ENCODE measurements at regions not wholly inside any gene's neighbourhood (a gene's known extent, or its start where the extent isn't known, plus 50 kb on each side); places are given as distances from the start of the nearest gene placed in this dataset.

DNA sequence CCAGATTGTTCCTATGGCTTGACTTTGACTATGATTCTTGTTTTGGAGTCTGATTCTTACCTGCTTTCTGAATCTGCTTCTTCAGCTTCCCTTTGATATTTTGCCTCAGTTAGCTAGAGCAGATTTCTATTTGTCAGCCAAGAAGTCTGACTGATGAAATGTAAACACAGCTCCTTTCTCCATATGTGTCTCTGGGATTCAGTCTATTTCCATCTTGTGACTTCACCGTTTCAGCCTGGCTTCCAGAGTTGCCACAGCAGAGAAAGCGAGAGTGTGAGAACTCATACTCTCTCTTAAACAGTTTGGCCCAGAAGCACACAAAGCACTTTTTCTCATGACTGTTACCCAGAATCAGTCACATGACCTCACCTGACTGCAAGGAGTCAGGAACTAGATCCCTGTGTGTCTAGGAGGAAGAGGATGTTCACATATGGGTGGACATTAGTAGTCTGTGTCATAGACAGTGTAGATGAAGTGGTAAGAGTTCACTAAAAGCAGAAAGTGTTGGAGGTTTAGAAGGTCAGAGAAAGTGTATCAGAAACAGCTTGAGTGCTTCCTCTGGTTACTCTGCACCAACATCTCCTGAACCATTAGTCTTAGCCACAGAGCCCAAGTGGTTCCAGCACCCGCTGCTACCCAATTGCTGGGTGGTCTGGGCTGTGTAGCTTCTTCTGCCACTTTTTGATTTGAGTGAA, 103.4 kb upstream of the CDK6 start:
- Histone ChIP-seq H3K9ac (ENCODE audit: low read length) (no peak overlapping the region), H3K9me3 (ENCODE audit: low read length) (no peaks in the 10 kb centered on the region), H3K4me3 (ENCODE audit: low read length) (no peak overlapping the region), H2AFZ (ENCODE audit: low read depth, low read length) (no peak overlapping the region), H3K27me3 (ENCODE audit: insufficient read depth, low read depth, low read length) (no peaks in the 10 kb centered on the region), H3F3A (ENCODE audit: insufficient read depth, low read length, poor library complexity, severe bottlenecking) (no peaks in the 10 kb centered on the region), H3K9me2 (ENCODE audit: insufficient read depth, low read length) (no peaks in the 10 kb centered on the region), H3K27ac (ENCODE audit: low read length) (no peak overlapping the region), H3K4me2 (ENCODE audit: low read length) (no peak overlapping the region), H3K36me3 (ENCODE audit: insufficient read depth, low read length) (no peaks in the 10 kb centered on the region), H4K20me1 (ENCODE audit: insufficient read depth) (no peaks in the 10 kb centered on the region), H3K79me2 (replicated peaks; ENCODE audit: insufficient read depth, low read length) (no peaks in the 10 kb centered on the region)
- TF ChIP-seq TAF1 (IDR thresholded peaks at IDR 0.05; ENCODE audit: low read depth) (no peak), EZH2 (IDR thresholded peaks at IDR 0.05; ENCODE audit: borderline replicate concordance, insufficient read depth, low read length, poor library complexity, severe bottlenecking) (no peak), RAD21 (conservative IDR thresholded peaks at IDR 0.05) (no peak), EP300 (conservative IDR thresholded peaks at IDR 0.05; ENCODE audit: poor library complexity, severe bottlenecking) (no peak), MXI1 (conservative IDR thresholded peaks at IDR 0.05; ENCODE audit: poor library complexity, severe bottlenecking) (no peak), POLR2AphosphoS5 (IDR thresholded peaks at IDR 0.05) (no peak)
- TF ChIP-seq, protein P1, sequence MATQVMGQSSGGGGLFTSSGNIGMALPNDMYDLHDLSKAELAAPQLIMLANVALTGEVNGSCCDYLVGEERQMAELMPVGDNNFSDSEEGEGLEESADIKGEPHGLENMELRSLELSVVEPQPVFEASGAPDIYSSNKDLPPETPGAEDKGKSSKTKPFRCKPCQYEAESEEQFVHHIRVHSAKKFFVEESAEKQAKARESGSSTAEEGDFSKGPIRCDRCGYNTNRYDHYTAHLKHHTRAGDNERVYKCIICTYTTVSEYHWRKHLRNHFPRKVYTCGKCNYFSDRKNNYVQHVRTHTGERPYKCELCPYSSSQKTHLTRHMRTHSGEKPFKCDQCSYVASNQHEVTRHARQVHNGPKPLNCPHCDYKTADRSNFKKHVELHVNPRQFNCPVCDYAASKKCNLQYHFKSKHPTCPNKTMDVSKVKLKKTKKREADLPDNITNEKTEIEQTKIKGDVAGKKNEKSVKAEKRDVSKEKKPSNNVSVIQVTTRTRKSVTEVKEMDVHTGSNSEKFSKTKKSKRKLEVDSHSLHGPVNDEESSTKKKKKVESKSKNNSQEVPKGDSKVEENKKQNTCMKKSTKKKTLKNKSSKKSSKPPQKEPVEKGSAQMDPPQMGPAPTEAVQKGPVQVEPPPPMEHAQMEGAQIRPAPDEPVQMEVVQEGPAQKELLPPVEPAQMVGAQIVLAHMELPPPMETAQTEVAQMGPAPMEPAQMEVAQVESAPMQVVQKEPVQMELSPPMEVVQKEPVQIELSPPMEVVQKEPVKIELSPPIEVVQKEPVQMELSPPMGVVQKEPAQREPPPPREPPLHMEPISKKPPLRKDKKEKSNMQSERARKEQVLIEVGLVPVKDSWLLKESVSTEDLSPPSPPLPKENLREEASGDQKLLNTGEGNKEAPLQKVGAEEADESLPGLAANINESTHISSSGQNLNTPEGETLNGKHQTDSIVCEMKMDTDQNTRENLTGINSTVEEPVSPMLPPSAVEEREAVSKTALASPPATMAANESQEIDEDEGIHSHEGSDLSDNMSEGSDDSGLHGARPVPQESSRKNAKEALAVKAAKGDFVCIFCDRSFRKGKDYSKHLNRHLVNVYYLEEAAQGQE (IDR thresholded peaks at IDR 0.05; ENCODE audit: borderline replicate concordance): no peak
- TF ChIP-seq, protein P2, sequence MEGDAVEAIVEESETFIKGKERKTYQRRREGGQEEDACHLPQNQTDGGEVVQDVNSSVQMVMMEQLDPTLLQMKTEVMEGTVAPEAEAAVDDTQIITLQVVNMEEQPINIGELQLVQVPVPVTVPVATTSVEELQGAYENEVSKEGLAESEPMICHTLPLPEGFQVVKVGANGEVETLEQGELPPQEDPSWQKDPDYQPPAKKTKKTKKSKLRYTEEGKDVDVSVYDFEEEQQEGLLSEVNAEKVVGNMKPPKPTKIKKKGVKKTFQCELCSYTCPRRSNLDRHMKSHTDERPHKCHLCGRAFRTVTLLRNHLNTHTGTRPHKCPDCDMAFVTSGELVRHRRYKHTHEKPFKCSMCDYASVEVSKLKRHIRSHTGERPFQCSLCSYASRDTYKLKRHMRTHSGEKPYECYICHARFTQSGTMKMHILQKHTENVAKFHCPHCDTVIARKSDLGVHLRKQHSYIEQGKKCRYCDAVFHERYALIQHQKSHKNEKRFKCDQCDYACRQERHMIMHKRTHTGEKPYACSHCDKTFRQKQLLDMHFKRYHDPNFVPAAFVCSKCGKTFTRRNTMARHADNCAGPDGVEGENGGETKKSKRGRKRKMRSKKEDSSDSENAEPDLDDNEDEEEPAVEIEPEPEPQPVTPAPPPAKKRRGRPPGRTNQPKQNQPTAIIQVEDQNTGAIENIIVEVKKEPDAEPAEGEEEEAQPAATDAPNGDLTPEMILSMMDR (IDR thresholded peaks at IDR 0.05; ENCODE audit: poor library complexity, severe bottlenecking): no peak

DNA sequence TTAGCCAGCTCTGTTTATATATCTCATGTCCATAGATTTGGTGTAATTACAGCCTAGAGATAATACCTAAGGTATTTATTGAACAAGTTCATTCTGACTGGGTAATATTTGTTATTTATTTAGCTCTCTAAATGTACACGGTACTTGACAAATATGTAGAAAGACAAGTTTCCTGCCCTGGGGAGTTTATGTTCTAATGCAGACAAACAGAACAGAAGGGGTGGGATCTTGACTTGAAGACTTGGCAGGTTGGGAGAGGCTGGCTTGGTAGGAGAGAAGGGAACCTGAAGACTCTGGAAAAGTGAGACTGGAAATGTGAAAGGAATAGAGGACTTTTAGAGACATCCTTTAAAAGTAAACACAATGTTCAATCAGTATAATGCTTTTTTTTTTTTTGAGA, 97.7 kb upstream of the CDK6 start:
- Histone ChIP-seq H4K20me1 (ENCODE audit: insufficient read depth) (no peaks in the 10 kb centered on the region), H3K4me3 (ENCODE audit: low read length) (no peak overlapping the region), H3K4me2 (ENCODE audit: low read length) (no peak overlapping the region), H3K79me2 (replicated peaks; ENCODE audit: insufficient read depth, low read length) (no peaks in the 10 kb centered on the region), H3K36me3 (ENCODE audit: insufficient read depth, low read length) (no peaks in the 10 kb centered on the region), H3K9me3 (ENCODE audit: low read length) (no peaks in the 10 kb centered on the region), H3K9me2 (ENCODE audit: insufficient read depth, low read length) (no peaks in the 10 kb centered on the region), H3K27ac (ENCODE audit: low read length) (no peak overlapping the region), H3K9ac (ENCODE audit: low read length) (no peak overlapping the region), H3K27me3 (ENCODE audit: insufficient read depth, low read depth, low read length) (no peaks in the 10 kb centered on the region), H3F3A (ENCODE audit: insufficient read depth, low read length, poor library complexity, severe bottlenecking) (no peaks in the 10 kb centered on the region), H2AFZ (ENCODE audit: low read depth, low read length) (no peak overlapping the region)
- TF ChIP-seq, protein P1 (IDR thresholded peaks at IDR 0.05; ENCODE audit: borderline replicate concordance): no peak
- TF ChIP-seq EP300 (conservative IDR thresholded peaks at IDR 0.05; ENCODE audit: poor library complexity, severe bottlenecking): no peak
- TF ChIP-seq SMC3 (conservative IDR thresholded peaks at IDR 0.05; ENCODE audit: poor library complexity): no peak
- no peak for TF ChIP-seq POLR2AphosphoS5 (IDR thresholded peaks at IDR 0.05)
- TF ChIP-seq RAD21 (conservative IDR thresholded peaks at IDR 0.05): no peak
- no peak for TF ChIP-seq MXI1 (conservative IDR thresholded peaks at IDR 0.05; ENCODE audit: poor library complexity, severe bottlenecking)

All from neural cell (in vitro differentiated cells).